Ishikawa (cell line): ENCODE measurements at regions not wholly inside any gene's neighbourhood (a gene's known extent, or its start where the extent isn't known, plus 50 kb on each side); places are given as distances from the start of the nearest gene placed in this dataset.

Experiments
- CEBPB ChIP-seq: IDR thresholded peaks from 2 replicates; pipeline ENCODE4 v1.6.1; 2012
- EP300 ChIP-seq: IDR thresholded peaks from 2 replicates; pipeline ENCODE4 v1.6.1; 2012; ENCODE audit warnings: borderline replicate concordance
- FOXM1 ChIP-seq: IDR thresholded peaks from 2 replicates; pipeline ENCODE4 v1.6.1; 2012; ENCODE audit warnings: low read depth, borderline replicate concordance
- MAX ChIP-seq: IDR thresholded peaks from 2 replicates; pipeline ENCODE4 v1.6.1; 2012
- NFIC ChIP-seq: IDR thresholded peaks from 2 replicates; pipeline ENCODE4 v1.6.1; 2012
- RAD21 ChIP-seq: IDR thresholded peaks from 2 replicates; pipeline ENCODE4 v1.6.1; 2012; ENCODE audit warnings: low read depth
- REST ChIP-seq: IDR thresholded peaks from 2 replicates; pipeline ENCODE4 v1.6.1; 2012; ENCODE audit warnings: low read depth, mild to moderate bottlenecking
- TAF1 ChIP-seq: IDR thresholded peaks from 2 replicates; pipeline ENCODE4 v1.6.1; 2012; ENCODE audit warnings: low read depth, mild to moderate bottlenecking
- TEAD4 ChIP-seq: IDR thresholded peaks from 2 replicates; pipeline ENCODE4 v1.6.1; 2012
- USF1 ChIP-seq: IDR thresholded peaks from 2 replicates; pipeline ENCODE4 v1.6.1; 2012
- YY1 ChIP-seq: IDR thresholded peaks from 2 replicates; pipeline ENCODE4 v1.6.1; 2012; ENCODE audit warnings: low read depth

- TF ChIP-seq REST (no peak), TAF1 (no peak), FOXM1 (no peak), EP300 (no peak), CEBPB (no peak), MAX (no peak), NFIC (no peak), TEAD4 (no peak), USF1 (no peak), YY1 (no peak), RAD21 (no peak)
Measured at GRCh38 chr12:77645966-77646598, 184.6 kb upstream of the NAV3 start.
